Kidney tubule cell (primary cell): ENCODE measurements at regions not wholly inside any gene's neighbourhood (a gene's known extent, or its start where the extent isn't known, plus 50 kb on each side); places are given as distances from the start of the nearest gene placed in this dataset.

Experiments used
- DNase-seq: peaks from one replicate; pipeline ENCODE4 v3.0.0-alpha.2; 2018; ENCODE audit warnings: low spot score

DNA sequence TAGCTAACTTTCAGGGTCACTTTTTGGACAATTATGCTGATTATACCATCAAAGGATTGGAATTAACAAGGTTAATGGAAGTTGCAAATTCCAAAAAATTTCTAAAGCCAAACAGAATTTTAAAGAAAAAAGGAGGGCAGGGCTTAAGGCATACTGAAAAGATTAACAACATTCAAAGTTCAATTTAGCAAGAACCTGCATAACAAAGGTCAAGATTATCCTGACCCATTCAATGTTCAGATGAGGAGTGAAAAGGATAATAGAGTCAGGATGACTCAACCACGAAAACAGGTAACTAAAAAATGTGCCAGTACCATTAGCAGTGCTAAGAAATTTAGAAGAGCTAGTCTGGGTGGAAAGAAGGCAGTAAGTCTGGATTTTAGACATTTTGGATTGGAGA, 139.8 kb upstream of the HNMT start:
- no peak for DNase-seq

DNA sequence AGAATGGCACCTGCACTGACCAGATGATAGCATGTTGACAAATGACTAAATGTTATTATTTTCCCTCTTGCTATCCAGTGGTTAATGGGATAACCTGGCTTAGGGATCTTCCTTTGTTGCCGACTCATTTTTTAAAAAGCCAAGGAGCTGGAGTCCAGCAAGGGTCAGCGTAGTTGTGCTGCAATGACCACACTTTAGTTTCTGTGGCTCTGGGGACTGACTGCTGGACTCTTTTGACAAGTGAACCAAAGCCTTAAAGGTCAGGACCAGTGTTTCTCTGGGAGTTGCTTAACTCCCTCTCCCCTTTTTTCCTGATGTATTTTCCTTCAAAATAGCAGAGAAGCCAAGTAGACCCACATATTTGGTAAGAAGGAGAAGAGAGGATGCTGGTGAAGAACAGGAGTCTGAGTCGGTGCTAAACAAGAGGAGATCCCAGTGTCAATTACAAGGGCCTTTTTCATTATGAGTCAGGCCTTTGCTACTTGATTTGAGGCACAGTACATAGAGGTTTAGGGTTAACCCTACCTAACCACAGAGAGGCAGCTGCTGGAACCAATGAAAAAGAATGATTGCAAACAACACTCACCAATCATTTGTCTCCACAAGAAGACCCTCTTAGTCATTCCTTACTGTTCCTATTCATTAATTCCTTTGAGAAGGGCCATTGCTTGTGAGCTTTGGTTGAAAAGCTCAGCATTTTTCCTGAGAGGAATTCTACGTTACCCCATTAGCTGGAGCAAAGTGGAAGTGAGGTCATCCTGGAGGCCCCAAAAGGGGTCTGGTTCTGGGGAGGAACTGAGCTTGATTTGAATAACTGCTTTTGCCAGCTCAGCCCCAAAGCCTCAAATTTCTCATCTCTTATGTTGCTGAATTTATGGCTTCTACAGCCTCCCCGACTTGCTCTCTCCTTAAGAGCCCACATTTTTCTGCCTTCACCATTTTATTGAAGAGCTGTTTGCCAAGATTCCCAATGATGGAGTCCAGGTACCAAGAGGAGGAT, 137.6 kb upstream of the HNMT start:
- DNase-seq: peak; percentile 30

DNA sequence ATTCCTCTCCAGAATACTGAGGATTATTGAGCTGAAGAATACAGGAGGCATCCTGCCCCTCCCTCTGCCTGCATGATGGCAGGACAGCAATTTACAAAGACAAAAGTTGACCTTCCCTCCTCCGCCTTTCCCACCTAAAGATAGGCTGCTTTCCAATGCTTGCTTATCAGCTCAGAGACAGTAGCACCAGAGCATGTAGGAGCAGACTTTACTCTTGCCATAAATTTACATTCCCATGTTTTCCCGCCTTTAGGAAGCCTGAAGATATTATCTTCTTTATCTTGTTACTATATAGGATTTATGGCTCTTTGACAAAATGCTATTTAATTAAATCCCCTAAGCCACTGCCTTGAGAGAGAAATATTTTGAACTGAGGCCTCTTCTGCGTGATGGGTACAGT, 135.6 kb upstream of the HNMT start:
- no peak for DNase-seq

DNA sequence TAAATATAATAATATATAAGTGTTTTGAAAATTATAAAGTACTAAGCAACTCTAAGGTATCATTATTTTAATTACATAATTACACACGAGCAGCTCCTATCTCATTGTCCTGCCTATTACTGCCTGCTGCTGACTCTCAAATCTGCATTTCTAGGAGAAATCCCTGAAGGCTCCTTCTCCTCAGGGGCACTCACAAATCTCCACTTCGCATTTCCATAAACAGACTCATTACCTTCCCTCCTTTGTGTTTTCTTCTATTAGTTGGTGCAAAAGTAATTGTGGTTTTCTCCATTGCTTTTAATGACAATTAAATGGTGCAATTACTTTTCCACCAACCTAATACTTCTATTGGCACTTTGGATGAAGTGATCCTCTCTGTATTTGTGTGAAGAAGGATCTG, 135.0 kb upstream of the HNMT start:
- no peak for DNase-seq

DNA sequence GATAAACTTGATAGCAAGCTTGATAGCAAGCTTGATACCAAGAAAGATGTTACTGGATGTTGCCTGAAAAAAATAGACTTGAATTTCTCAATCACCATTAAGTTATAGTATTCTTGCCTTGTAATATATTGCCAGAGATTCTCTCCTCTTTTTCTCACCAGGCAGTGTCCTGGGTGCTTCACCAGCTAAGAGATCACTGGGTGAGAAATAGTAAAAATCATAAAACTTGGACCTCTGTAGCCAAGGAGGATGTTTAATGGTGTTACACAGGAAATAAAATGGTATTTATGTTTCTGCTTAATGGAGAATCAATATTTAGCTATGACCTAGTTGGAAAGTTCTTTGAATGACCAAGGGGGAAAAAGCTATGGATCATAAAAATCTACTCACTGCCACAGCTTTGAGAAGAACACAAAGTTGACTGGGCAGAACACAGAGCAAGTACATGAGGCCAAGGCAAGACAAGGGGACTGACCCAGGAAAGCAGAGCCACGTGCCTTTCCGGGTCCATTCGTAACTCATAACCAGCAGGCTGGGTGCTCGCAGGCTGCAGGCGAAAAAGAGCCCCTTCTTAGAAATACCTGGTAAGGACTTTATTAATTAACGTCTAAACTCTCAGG, 129.4 kb upstream of the HNMT start:
- DNase-seq: no peak

DNA sequence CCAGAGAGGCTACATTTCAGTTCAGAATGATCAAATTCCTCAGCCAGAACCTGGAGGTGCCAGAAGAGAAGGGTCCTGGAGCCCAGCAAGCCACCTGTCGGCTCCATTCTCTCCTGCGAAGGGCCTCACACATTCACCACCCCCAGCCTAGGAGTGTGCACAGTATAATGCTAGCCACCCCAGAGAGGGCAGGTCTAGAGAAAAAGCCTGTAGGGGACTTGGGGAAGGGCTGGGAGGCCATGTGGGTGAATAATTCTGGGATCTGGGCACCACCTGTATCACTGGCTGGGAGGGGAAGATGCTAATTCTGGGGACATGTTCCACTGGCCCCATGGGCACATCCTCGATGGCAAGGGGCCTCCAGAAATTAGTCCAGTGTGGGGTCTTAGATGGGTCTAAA, 127.6 kb upstream of the HNMT start:
- DNase-seq: no peak

DNA sequence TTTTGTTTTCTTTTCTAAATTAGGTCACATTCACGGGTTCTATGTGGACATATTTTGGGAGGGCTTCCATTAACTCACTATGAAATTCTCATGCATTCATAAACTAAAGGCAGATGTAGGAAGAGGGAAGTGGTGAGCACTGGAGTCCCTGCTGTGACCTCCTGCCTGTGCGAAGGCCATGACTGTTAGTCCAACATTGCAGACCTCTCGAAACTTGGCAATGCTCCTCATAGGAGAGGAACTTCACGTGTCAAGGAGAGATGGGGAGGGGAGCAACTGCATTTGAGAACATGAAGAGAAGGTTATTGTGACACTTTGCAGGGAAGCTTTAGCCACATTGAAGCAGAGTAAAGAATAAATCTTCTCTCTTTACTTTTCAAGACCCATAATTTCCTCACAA, 126.4 kb upstream of the HNMT start:
- DNase-seq: no peak

DNA sequence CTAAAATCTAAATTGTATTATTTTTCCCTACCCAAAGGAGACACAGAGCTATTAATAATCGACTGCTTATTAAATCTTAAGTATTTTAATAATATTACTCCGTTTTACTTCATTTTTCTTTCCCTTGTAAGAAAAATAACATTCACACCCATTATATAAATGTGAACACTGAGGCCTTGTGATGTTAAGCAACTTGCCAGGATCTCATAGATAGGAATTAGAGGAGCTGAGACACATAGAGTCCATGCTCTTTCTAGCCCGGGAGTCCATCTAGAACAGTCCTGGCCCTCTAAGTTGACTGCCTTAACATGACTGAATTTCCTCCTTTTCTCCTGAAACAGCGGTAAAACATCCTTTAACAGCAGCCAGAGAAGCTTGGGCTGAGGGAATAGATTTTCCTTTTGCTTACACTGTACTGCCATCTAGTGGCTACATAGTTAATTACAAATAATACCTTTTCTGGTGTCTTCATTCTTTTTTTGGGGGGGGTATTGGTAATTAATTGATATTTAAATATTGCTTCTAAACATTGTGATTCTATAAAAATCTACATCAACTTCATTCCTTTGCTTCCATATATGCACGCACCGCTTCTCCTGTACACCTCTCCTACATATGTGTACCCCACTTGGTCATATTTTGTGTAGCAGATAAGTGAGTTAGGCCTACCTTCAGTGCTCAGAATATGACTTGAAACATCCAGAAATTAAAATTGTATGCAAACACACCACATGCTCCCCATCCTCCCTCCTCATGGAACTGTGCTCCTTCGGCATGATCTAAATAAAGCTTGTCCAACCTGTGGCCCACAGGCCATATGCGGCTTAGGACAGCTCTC, 125.8 kb upstream of the HNMT start:
- DNase-seq: peak; percentile 53

DNA sequence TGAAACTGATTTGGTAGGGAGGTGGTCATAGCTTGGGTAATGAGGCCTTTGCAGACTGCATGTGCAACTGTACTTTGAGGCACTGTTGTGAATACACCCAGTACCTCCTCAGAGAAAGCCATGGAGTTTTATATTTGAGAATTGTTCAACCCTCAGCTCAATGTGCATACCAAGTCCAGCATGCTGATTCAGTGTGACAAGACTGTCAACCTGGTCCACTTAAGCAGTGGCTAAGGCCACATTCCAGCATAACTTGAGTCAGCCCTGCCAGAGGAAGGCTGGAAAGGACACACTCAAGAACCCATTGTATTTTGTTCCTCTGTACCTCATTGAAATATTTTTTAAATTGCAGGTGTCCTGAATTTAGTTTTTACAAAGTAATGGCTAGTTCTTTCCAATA, 121.8 kb upstream of the HNMT start:
- peak; percentile 43 for DNase-seq

DNA sequence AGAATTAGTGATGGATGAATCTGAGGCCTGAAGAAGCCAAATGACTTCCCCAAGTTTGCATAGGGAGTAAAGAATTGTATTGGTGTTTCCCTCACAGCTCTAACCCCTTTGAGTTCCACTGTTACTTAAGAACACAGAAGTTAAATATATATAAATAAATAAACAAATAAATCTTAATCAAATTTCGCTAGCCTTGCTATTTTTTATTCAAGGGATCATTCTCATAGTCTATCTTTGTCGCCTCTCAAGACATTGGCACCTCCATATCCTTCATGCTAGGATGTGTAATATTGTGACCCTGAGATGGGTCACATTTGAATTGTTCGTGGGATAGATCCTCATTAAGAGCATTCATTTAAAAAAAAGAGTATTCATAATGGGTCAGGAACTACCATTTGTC, 121.3 kb upstream of the HNMT start:
- no peak for DNase-seq

DNA sequence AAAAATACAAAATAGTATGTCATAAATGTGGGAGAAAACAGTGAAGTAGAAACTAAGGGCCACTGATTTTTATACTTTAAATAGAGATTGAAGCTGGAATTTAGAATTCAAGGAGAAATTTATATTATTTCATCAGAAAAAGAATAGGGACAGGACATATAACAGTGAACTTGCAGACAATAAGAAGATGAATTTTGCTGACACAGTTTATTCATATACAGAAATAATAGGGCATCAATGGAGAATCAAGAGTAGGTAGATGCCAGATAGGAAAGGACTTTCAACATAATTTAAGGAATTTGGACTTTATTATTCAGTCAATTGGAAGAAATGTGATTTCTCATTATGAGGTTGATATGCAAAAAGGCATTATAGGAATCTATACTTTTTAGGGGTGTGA, 118.9 kb upstream of the HNMT start:
- DNase-seq: no peak

DNA sequence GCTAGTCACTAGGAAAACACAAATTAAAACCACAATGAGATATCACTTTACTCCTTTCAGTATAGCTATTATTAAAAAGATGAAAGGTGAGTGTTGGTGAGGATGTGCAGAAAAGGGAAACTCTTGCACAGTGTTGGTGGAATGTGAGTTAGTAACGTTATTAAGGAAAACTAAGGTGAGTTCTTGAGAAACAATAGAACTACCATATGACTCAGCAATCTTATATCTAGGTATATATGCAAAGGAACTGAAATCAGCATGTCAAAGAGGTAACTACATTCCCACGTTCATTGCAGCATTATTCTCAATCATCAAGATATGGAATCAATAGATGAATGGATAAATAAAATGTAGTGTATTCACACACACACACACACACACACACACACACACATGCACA, 117.3 kb upstream of the HNMT start:
- no peak for DNase-seq

DNA sequence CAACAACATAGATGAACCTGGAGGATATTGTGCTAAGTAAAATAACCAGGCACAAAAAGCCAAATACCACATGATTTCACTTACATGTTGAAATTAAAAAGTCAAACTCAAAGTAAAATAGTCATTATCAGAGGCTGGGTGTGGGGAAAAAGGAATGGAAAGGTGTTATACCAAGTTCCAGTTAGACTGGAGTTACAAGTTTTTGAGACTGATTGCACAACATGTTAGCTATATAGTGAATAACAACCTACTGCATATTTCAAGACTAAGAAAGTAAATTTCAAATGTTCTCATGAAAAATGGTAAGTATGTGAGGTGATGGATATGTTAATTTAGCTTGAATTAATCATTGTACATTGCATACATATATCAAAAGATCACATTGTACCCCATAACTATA, 116.8 kb upstream of the HNMT start:
- DNase-seq: no peak

DNA sequence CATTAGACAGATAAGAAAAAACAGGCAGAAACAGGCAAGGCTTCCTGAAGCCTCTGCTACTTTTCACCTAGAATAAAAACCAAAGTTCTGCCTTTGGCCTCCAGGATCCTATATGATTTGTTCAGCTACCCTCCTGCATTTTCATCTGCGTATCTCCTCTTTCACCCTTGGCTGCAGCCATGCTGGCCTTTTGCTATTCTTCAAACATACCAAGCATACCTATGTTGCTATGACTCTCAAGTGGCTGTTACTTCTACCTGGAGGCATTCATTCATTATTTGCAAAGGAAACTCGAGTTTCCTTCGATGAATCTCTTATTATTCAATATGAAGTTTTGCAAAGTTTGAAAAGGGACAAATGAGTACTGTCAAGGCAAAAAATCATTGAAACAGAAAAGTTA, 106.4 kb upstream of the HNMT start:
- peak; percentile 54 for DNase-seq

DNA sequence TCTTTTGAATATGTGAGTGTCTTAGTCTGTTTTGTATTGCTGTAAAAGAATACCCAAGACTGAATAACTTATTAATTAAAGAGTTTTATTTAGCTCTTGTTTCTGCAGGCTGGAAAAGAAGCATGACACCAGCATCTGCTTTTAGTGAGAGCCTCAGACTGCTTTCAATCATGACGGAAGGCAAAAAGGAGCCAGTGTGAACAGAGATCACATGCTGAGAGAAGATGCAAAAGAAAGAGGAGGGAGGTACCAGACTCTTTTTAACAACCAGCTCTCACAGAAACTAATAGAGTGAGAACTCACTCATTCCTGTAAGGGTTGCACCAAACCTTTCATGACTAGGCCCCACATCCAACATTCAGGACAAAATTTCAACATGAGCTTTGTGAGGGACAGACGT, 101.6 kb upstream of the HNMT start:
- DNase-seq: no peak

DNA sequence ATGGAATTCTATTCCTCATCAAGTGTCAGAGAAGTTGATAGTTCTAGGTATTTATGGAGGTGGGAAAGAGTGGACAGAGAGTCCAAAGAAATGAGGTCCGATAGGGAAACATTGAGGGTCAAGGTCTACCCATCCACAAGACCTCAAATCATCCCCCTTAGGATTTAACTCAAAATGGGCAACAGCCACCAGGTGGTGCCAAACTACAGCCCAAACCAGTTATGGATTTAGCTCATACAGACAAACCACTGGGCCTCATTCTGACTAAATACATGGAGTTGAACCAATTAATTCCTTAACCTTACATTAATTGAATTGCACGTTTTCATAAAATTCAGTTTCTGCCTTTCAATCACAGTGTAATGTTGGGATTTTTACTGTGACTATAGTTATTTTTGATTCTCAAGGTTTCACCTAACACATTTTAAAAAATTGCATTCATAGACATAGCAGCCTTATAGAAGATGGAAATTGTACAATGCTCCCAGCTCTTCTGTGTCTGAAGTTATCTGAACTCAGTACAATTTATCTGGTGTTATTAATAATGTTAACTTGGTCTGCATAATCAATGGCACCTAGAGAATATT, 98.2 kb upstream of the HNMT start:
- peak; percentile 57 for DNase-seq

DNA sequence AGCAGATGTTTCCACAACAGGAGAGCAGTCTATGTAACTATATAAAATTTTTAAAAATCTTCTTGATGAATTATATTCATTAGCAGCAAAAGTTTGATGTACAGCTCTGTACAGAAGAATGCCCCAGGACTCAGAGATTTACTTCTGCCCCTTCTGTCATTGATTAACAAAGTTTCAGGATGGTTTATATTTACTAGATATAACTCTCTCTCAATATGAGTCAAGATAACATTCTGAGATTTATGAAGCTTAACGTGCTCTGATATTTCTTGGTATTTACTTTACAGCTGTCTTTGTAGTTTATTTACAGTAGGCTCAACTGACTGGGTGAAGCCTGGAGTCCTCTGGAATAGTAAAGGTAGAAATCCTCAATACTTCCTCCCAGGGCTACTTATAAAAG, 93.6 kb upstream of the HNMT start:
- DNase-seq: peak; percentile 40

DNA sequence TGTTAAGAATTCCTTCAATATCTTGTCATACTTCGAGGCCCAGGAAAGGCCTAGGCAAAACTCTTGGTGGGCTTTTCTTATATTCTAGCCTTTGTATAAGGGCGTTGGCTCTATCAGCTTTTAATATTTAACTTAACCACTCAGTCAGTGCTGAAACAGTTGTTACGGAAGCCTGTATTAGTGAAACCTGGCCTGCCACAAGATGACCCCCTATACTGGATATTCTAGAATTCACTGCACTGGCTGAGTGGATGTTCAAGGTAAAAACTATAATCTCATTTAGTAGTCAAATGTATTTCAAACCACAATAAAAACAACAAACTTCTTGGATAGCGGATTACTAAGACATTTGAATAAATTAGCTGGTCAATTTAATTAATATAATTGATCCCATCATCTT, 91.7 kb upstream of the HNMT start:
- no peak for DNase-seq

DNA sequence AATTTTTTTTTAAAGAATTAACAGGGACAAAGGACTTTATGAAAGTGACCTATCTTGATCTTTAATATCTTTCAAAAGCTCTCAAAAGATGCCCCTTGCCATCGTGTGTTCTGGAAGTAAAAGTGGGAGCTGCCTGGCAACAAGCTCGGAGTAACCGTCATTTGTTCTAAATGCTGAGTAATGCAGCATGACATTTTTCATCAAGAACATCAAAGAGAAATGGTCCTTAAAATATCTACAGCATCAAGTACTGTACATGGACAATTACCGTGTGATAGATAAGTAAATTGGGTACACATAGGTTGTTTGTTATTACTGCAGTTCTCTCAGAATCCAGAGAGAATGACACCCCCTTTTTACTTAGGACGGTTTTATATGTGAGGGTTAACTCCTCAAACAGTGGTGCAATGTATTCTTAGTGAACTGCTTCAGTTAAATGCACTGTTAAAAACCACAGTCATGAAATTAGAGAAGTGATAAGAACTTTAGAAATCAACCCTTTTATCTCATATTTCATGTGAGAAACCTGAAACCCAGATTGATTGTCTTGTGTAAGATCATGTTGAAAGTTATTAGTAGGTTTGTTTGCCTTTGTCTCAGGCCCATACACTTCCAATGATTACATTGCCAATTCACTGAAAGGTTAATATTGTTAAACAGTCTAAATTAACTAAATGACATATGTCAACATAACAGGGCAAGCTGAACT, 90.6 kb upstream of the HNMT start:
- no peak for DNase-seq

DNA sequence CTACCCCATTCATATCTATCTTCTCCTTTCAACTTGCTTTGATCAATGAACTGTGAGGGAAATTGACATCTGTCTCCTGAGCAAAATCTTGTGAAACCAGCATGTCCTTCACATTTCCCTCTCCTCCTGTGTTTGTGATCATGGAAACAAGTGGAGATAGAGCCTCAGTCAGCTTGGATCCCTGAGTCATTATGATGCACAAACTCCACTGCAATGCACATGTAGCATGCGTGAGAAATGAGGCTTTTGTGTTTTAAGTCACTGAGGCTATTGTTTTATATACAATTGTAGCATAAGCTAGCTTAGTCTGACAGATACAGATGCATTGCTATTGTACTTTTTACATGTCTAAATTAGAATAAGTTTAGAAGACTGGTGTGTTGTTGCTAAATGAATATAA, 85.2 kb upstream of the HNMT start:
- no peak for DNase-seq

DNA sequence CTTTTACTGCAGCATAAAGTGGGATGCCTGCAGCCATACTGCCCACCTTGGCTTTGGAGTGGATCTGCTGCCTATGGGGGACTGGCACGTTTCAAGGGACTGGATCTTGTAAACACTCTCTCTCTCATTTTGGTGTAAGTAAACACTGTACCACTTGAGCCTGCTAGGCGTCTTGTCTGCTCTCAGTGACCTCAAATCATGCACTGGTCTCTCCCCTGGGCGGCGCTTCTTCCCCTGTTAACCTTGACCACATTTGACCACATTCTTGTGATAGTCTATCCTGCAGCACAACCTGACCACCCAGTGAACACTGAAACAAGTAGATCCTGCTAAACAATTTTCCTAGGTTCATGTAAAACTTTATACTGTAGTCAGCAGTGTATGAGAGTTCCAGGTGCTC, 82.6 kb upstream of the HNMT start:
- no peak for DNase-seq
